ENCODE measurements at regions not wholly inside any gene's neighbourhood (a gene's known extent, or its start where the extent isn't known, plus 50 kb on each side); places are given as distances from the start of the nearest gene placed in this dataset.
"Not testable (repeated sequence)": the region's sequence is repeated elsewhere in the genome, so short reads cannot be mapped to it uniquely, and the experiment has no call there.

DNA sequence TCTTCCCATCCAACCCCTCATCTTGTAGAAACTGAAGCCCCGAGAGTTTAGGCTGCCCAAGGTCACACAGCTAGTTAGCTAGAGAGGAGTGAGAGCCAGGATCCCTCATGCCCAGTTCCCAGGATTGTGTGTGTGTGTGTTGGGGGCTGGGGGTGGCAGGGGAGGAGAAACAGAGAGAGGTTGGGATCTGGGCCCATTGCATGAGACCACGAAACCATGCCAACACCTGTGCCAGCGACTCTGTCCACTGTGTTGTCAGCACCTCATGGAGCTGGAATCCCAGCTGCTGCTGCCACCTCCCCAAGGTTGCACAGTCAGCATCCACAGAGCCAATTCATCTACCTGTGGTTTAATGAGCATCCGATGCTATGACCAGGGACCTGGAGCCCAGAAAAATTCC lies 115.4 kb upstream of the ZC3H12A start:
- Histone ChIP-seq H3K27ac (no peak overlapping the region), H3K9me3 (no peaks in the 10 kb centered on the region), H3K27me3 (no peaks in the 10 kb centered on the region), H3K4me1 (no peaks in the 10 kb centered on the region), H3K4me3 (no peak overlapping the region), H3K36me3 (replicated peaks in 1 of 2; ENCODE audit: insufficient read depth in 1 of 2, low read depth in 2 of 2) (no peaks in the 10 kb centered on the region)
- no peak for TF ChIP-seq POLR2A (IDR thresholded peaks at IDR 0.05)
- WGBS, 2 donors = 35 to 45% methylated on average over 4 of the region's 4 CpGs
- intact Hi-C loops (cut with DNase I) = no loop called here
- DNase-seq (peak in 3 of 4 donors; percentile 9 to 22 (median 15)), ATAC-seq (no peak)

DNA sequence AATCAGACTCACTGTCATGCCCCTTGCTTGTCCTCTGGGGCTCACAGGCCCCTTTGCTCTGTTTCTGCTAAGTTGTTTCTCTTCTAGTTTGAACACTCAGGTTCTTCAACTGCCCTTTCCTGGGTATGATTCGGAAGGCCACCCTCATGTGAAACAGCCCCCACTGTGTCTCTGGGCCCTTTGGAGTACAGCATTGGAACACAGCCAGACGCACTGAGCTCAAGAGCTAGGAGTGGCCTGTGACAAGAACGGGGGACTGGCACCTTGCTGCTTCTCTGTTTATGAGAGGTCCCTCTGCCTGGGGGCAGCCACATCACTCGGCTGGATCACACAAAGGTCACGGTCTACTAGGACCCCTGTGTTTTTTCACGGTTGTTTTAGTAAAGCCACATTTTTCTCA lies 114.4 kb upstream of the ZC3H12A start:
- Histone ChIP-seq H3K27me3 (no peaks in the 10 kb centered on the region), H3K36me3 (replicated peaks in 1 of 2; ENCODE audit: insufficient read depth in 1 of 2, low read depth in 2 of 2) (no peaks in the 10 kb centered on the region), H3K9me3 (no peaks in the 10 kb centered on the region), H3K27ac (no peak overlapping the region), H3K4me1 (no peaks in the 10 kb centered on the region), H3K4me3 (no peak overlapping the region)
- TF ChIP-seq POLR2A (IDR thresholded peaks at IDR 0.05) = no peak
- TF ChIP-seq, protein P1, sequence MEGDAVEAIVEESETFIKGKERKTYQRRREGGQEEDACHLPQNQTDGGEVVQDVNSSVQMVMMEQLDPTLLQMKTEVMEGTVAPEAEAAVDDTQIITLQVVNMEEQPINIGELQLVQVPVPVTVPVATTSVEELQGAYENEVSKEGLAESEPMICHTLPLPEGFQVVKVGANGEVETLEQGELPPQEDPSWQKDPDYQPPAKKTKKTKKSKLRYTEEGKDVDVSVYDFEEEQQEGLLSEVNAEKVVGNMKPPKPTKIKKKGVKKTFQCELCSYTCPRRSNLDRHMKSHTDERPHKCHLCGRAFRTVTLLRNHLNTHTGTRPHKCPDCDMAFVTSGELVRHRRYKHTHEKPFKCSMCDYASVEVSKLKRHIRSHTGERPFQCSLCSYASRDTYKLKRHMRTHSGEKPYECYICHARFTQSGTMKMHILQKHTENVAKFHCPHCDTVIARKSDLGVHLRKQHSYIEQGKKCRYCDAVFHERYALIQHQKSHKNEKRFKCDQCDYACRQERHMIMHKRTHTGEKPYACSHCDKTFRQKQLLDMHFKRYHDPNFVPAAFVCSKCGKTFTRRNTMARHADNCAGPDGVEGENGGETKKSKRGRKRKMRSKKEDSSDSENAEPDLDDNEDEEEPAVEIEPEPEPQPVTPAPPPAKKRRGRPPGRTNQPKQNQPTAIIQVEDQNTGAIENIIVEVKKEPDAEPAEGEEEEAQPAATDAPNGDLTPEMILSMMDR (IDR thresholded peaks at IDR 0.05) = no peak
- no peak for DNase-seq
- 52 to 53% methylated on average over 6 of the region's 6 CpGs for WGBS, 2 donors
- ATAC-seq = no peak
- intact Hi-C loops (cut with DNase I) = no loop called here

DNA sequence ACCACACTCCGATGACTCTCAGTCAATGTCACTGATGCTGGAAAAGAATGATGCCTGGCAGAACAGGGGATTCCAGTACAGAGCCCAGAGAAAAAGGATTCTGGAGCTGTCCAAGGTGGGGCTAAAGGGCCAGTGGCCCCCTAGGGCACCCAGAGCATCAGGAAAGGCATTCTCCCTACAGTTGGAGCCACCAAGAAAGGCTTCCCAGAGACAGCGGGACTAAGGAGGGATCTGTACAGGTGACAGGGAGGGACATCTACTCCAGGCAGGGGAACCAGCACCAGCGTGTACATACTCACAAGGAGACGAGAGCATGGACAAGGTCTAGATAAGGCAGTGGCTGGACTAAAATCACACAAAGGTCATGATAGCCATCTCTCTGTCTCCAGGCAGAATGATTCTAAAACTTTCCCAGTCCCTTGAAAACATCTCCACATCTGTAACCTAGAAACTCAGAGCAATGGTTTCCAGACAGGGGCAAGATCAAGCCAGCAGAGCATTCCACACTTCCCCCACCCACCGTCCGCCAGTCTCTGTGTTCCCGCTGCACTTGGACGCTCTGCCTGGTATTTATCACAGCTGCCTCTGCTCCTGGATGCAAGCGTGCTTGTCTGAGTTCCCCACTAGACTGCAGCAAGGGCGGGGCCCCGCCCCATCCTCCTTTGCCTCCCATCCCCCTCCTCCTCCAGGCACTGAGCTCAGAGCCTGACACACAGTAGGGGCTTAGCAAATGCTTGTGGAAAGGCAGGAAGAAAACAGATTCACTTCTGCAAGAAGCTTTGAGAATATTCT lies 111.6 kb upstream of the ZC3H12A start:
- H3K27me3 ChIP-seq = no peaks in the 10 kb centered on the region
- ATAC-seq = no peak
- DNase-seq = peak in 2 of 4 donors; percentile 10 to 16
- no peak overlapping the region for H3K4me3 ChIP-seq
- no peaks in the 10 kb centered on the region for H3K9me3 ChIP-seq
- no peaks in the 10 kb centered on the region for H3K36me3 ChIP-seq (replicated peaks in 1 of 2; ENCODE audit: insufficient read depth in 1 of 2, low read depth in 2 of 2)
- intact Hi-C loops (cut with DNase I) = no loop called here
- no peak for TF ChIP-seq POLR2A (IDR thresholded peaks at IDR 0.05)
- WGBS, 2 donors = 16 to 25% methylated on average over 6 to 11 of the region's 11 CpGs
- H3K4me1 ChIP-seq = no peaks in the 10 kb centered on the region
- H3K27ac ChIP-seq = no peak overlapping the region

DNA sequence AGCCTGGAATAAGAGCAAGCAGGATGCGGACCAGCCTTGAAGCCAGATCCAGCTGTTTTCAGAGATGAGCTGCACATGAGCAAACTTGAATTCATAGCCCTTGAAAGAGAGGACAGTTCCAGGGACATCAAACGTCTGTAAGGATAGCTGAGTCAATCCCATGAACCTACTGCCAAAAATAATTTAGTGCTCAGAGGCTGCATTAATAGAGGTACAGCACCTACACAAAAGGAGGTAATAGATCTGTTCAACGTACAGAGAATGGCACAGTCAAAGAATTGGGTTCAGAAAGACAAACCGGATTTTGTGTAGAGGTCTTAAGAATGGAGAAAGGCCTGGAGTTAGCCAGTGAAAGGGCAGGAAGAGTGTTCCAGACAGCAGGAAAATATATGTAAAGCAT lies 110.8 kb upstream of the ZC3H12A start:
- TF ChIP-seq POLR2A (IDR thresholded peaks at IDR 0.05) = no peak
- TF ChIP-seq, protein P1 (IDR thresholded peaks at IDR 0.05) = no peak
- H3K36me3 ChIP-seq (replicated peaks in 1 of 2; ENCODE audit: insufficient read depth in 1 of 2, low read depth in 2 of 2) = no peaks in the 10 kb centered on the region
- DNase-seq (no peak), ATAC-seq (no peak)
- H3K27ac ChIP-seq = no peak overlapping the region
- no peaks in the 10 kb centered on the region for H3K4me1 ChIP-seq
- intact Hi-C loops (cut with DNase I) = no loop called here
- no peaks in the 10 kb centered on the region for H3K27me3 ChIP-seq
- WGBS, 2 donors = 40 to 46% methylated on average over 4 of the region's 4 CpGs
- H3K4me3 ChIP-seq = no peak overlapping the region
- no peaks in the 10 kb centered on the region for H3K9me3 ChIP-seq

DNA sequence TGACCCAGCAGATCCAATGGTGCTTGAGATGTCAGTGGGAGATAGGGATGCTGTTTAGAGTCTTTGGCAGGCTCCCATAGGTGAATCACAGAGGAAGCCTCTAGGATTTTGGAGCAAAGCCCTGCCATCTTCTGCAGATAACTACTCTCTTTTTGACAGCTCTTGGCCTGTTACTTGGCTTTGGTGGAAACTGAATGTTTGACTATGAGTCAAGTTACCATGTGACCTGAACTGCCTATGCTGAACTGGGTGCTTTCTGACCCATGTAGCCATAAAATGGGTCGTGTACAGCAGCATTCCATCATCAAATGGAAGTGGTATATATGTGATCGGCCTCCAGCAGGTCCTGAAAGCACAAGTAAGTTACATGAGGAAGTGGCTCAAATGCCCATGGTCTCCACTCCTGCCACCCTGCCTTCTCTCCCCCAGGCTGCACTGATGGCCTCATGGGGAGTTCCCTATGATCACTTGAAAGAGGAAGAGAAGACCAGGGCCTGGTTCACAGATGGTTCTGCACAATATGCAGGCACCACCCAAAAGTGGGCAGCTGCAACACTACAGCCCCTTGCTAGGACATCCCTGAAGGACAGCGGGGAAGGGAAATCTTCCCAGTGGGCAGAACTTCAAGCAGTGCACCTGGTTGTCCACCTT lies 105.6 kb upstream of the ZC3H12A start:
- ATAC-seq; H3K36me3 ChIP-seq (replicated peaks in 1 of 2; ENCODE audit: insufficient read depth in 1 of 2, low read depth in 2 of 2); H3K27ac ChIP-seq; H3K9me3 ChIP-seq; H3K4me3 ChIP-seq; intact Hi-C loops (cut with DNase I); DNase-seq; H3K27me3 ChIP-seq; H3K4me1 ChIP-seq: not testable (repeated sequence)
- WGBS, 2 donors = 46 to 50% methylated on average over 2 to 3 of the region's 3 CpGs

DNA sequence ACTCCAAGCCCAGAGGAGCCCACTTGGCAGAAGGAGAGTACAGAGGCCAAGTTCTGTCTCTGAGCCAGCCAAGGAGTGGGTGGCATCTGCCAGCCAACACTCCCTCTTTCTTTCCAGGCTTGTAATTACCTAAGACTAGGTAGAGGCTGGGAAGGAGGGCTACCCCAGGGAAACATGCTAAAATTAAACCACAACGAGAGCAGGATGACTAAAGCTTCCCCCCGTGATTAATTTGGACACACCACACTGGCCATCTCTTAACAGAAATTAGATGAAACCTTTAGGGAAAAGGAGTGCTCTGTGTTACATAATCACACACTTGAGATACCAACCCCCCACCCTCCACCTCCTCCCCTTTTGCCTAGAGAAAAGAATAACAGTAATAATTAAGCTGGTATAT lies 102.1 kb upstream of the ZC3H12A start:
- Histone ChIP-seq H3K4me1 (no peaks in the 10 kb centered on the region), H3K9me3 (no peaks in the 10 kb centered on the region), H3K27ac (no peak overlapping the region), H3K36me3 (replicated peaks in 1 of 2; ENCODE audit: insufficient read depth in 1 of 2, low read depth in 2 of 2) (no peaks in the 10 kb centered on the region), H3K4me3 (no peak overlapping the region), H3K27me3 (no peaks in the 10 kb centered on the region)
- ATAC-seq (no peak), DNase-seq (no peak)
- 37 to 49% methylated on average over 2 of the region's 2 CpGs for WGBS, 2 donors
- TF ChIP-seq, protein P1 (IDR thresholded peaks at IDR 0.05) = no peak
- no peak for TF ChIP-seq POLR2A (IDR thresholded peaks at IDR 0.05)
- intact Hi-C loops (cut with DNase I) = no loop called here

Data from body of pancreas (tissue), 4 donors.